Keratinocyte (primary cell): ENCODE measurements at regions not wholly inside any gene's neighbourhood (a gene's known extent, or its start where the extent isn't known, plus 50 kb on each side); places are given as distances from the start of the nearest gene placed in this dataset.

ENCODE experiments used
- EZH2 ChIP-seq: IDR thresholded peaks from one replicate; pipeline ENCODE4 v1.6.1; 2012; ENCODE audit warnings: inconsistent platforms, mild to moderate bottlenecking, low read length, moderate library complexity
- TF ChIP-seq, protein P1 (sequence below), 3 experiments: IDR thresholded peaks in 1 of 3; conservative IDR thresholded peaks in 1 of 3; optimal IDR thresholded peaks in 1 of 3; 2 replicates in 2 of 3; 3 replicates in 1 of 3; pipeline versions ENCODE3 to v1.5.1; 2011; ENCODE audit warnings: low read length in 3 of 3, mild to moderate bottlenecking in 3 of 3, moderate library complexity in 2 of 3, control low read depth in 1 of 3, inconsistent platforms in 1 of 3; ENCODE audit not compliant: insufficient read depth in 2 of 3; ENCODE audit errors: extremely low read depth in 1 of 3

DNA sequence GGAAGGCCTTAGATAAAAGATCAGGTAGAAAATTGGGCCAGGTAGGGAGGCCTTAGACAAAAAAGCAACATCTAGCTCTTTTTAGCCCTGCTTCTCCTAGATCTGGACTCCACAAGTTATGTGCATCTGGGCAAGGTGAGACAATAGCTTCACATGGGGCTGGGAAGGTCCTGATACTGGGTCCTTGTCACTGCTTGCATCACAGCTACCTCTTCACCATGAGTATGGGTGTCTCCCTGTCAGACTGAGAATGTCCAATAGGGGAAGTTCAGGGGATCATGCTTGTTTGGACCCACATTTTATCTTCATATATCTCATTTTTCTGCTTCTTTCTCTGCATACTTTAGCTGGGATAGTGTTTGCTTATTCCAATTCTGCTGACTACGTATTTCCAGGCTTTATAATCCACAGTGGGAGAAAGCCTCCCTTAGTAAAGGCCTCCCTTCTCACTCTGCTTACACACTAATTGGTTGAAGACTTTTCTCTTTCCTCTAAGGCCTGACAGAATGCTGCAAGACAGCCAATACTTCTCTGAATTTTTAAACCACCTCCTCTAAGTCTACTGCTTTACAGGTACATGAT lies 189.6 kb downstream of the CYRIA start:
- TF ChIP-seq, protein P1, sequence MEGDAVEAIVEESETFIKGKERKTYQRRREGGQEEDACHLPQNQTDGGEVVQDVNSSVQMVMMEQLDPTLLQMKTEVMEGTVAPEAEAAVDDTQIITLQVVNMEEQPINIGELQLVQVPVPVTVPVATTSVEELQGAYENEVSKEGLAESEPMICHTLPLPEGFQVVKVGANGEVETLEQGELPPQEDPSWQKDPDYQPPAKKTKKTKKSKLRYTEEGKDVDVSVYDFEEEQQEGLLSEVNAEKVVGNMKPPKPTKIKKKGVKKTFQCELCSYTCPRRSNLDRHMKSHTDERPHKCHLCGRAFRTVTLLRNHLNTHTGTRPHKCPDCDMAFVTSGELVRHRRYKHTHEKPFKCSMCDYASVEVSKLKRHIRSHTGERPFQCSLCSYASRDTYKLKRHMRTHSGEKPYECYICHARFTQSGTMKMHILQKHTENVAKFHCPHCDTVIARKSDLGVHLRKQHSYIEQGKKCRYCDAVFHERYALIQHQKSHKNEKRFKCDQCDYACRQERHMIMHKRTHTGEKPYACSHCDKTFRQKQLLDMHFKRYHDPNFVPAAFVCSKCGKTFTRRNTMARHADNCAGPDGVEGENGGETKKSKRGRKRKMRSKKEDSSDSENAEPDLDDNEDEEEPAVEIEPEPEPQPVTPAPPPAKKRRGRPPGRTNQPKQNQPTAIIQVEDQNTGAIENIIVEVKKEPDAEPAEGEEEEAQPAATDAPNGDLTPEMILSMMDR (optimal IDR thresholded peaks at IDR 0.05 in 1 of 3, IDR thresholded peaks at IDR 0.05 in 1 of 3, conservative IDR thresholded peaks at IDR 0.05 in 1 of 3; ENCODE audit: extremely low read depth in 1 of 3, insufficient read depth in 2 of 3, low read length in 3 of 3), result no peak
- no peak for TF ChIP-seq EZH2
